ENCODE measurements at regions not wholly inside any gene's neighbourhood (a gene's known extent, or its start where the extent isn't known, plus 50 kb on each side); places are given as distances from the start of the nearest gene placed in this dataset.

DNA sequence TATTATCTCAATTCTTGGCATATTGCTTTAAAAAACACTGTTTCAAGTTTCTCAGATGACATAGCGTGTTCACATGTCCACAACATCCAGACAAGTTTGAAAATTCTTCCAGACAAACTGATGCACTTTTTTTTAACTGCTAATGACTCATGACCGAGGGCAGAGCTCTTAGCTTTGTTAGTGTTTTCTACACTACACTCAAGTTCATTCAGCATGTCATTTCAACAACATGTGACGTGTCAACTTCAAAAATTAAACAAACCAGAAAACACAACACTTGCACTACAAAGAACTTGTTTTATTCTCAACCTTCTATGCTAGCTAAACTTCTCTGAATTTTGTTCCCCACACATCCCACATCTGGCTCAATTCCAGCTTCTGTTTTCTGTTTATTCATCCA, 1186.3 kb upstream of the FLRT2 start:
- no peaks in the 10 kb centered on the region for H3K27me3 ChIP-seq (ENCODE audit: control insufficient read depth in 1 of 2, insufficient read depth in 2 of 2, low read length in 2 of 2)
- H3K36me3 ChIP-seq (ENCODE audit: insufficient read depth, low read length), result no peaks in the 10 kb centered on the region
- no peaks in the 10 kb centered on the region for H3K9me3 ChIP-seq (ENCODE audit: control insufficient read depth in 1 of 2, insufficient read depth in 1 of 2, low read length in 2 of 2)
- no peaks in the 10 kb centered on the region for H3K27me3 Mint-ChIP-seq
- H3K27ac Mint-ChIP-seq, result no peak overlapping the region
- H3K36me3 Mint-ChIP-seq (ENCODE audit: low read depth), result no peaks in the 10 kb centered on the region
- no peak for DNase-seq
- peaks cover 5% of the 10 kb centered on the region for H3K9me3 Mint-ChIP-seq
- ATAC-seq (ENCODE audit: poor library complexity), result no peak
- H3K4me3 ChIP-seq (ENCODE audit: low read length), result no peak overlapping the region
- no peaks in the 10 kb centered on the region for H3K4me1 ChIP-seq (ENCODE audit: insufficient read depth, low read length)
- intact Hi-C loops (cut with DNase I, micrococcal nuclease), result no loop called here
- TF ChIP-seq, protein P1, sequence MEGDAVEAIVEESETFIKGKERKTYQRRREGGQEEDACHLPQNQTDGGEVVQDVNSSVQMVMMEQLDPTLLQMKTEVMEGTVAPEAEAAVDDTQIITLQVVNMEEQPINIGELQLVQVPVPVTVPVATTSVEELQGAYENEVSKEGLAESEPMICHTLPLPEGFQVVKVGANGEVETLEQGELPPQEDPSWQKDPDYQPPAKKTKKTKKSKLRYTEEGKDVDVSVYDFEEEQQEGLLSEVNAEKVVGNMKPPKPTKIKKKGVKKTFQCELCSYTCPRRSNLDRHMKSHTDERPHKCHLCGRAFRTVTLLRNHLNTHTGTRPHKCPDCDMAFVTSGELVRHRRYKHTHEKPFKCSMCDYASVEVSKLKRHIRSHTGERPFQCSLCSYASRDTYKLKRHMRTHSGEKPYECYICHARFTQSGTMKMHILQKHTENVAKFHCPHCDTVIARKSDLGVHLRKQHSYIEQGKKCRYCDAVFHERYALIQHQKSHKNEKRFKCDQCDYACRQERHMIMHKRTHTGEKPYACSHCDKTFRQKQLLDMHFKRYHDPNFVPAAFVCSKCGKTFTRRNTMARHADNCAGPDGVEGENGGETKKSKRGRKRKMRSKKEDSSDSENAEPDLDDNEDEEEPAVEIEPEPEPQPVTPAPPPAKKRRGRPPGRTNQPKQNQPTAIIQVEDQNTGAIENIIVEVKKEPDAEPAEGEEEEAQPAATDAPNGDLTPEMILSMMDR (IDR thresholded peaks at IDR 0.05), result no peak
- H3K4me3 Mint-ChIP-seq, result no peak overlapping the region
- POLR2A ChIA-PET, result no interaction called here
- no peak overlapping the region for H3K27ac ChIP-seq (ENCODE audit: low read depth in 1 of 2, low read length in 2 of 2)
- H3K4me1 Mint-ChIP-seq (ENCODE audit: low read depth), result no peaks in the 10 kb centered on the region
- CTCF ChIA-PET, result no interaction called here

DNA sequence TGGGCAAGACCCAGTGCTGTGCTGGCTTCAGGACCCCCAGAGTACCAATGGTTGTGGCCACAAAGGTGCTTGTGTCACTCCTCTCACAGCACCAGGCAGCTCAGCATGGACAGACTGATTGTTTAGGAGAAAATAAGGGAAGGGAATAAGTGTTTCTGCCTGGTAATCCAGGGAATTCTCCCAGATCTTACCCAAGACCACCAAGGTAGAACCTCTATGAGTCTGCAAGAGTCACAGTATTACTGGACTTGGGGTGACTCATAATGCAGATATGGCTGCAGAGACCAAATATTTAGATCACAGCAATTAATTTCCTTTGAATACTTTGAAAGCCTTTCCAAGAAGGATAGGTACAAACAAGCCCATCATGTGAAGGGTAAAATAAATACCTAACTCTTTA, 1178.3 kb upstream of the FLRT2 start:
- Mint-ChIP-seq H3K27ac (no peak overlapping the region), H3K27me3 (no peaks in the 10 kb centered on the region), H3K4me3 (no peak overlapping the region), H3K36me3 (ENCODE audit: low read depth) (no peaks in the 10 kb centered on the region), H3K9me3 (peaks cover 20% of the 10 kb centered on the region), H3K4me1 (ENCODE audit: low read depth) (no peaks in the 10 kb centered on the region)
- Histone ChIP-seq H3K4me1 (ENCODE audit: insufficient read depth, low read length) (no peaks in the 10 kb centered on the region), H3K4me3 (ENCODE audit: low read length) (no peak overlapping the region), H3K27ac (ENCODE audit: low read depth in 1 of 2, low read length in 2 of 2) (no peak overlapping the region), H3K9me3 (ENCODE audit: control insufficient read depth in 1 of 2, insufficient read depth in 1 of 2, low read length in 2 of 2) (peaks cover under 1 to 5% of the 10 kb centered on the region in 2 experiments), H3K36me3 (ENCODE audit: insufficient read depth, low read length) (no peaks in the 10 kb centered on the region), H3K27me3 (ENCODE audit: control insufficient read depth in 1 of 2, insufficient read depth in 2 of 2, low read length in 2 of 2) (no peaks in the 10 kb centered on the region)
- ATAC-seq (ENCODE audit: poor library complexity) (no peak), DNase-seq (no peak)
- TF ChIP-seq, protein P1 (IDR thresholded peaks at IDR 0.05), result no peak
- ChIA-PET CTCF (no interaction called here), POLR2A (no interaction called here)
- intact Hi-C loops (cut with DNase I, micrococcal nuclease), result no loop called here

DNA sequence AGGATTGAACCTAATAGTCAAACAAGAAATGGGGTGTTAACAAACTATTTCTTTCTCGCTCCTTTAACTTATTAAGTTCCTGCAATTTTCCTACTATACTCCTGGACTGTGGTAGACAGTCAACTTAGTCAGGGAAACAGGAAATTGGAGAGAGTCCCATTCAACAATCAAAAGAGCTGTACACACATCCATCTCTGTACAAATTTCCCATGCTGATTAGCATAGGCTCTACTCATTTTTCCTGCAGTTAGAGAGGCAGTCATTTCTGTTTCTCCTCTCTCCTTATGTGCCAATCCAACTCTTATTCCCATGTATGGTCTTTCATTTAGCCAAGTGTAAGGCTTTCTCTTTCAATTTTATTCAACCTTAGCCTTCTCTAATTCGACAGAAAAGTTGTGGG, 1168.5 kb upstream of the FLRT2 start:
- ChIA-PET POLR2A (no interaction called here), CTCF (no interaction called here)
- H3K27me3 Mint-ChIP-seq, result no peaks in the 10 kb centered on the region
- no peak for ATAC-seq (ENCODE audit: poor library complexity)
- no peaks in the 10 kb centered on the region for H3K4me1 ChIP-seq (ENCODE audit: insufficient read depth, low read length)
- DNase-seq, result no peak
- H3K9me3 Mint-ChIP-seq, result peaks cover 17% of the 10 kb centered on the region
- peaks cover 4 to 5% of the 10 kb centered on the region in 2 experiments for H3K9me3 ChIP-seq (ENCODE audit: control insufficient read depth in 1 of 2, insufficient read depth in 1 of 2, low read length in 2 of 2)
- H3K27ac ChIP-seq (ENCODE audit: low read depth in 1 of 2, low read length in 2 of 2), result no peak overlapping the region
- H3K4me3 ChIP-seq (ENCODE audit: low read length), result no peak overlapping the region
- no peaks in the 10 kb centered on the region for H3K4me1 Mint-ChIP-seq (ENCODE audit: low read depth)
- no peak overlapping the region for H3K27ac Mint-ChIP-seq
- intact Hi-C loops (cut with DNase I, micrococcal nuclease), result no loop called here
- TF ChIP-seq, protein P1 (IDR thresholded peaks at IDR 0.05), result no peak
- H3K4me3 Mint-ChIP-seq, result no peak overlapping the region
- no peaks in the 10 kb centered on the region for H3K36me3 ChIP-seq (ENCODE audit: insufficient read depth, low read length)
- H3K27me3 ChIP-seq (ENCODE audit: control insufficient read depth in 1 of 2, insufficient read depth in 2 of 2, low read length in 2 of 2), result no peaks in the 10 kb centered on the region
- no peaks in the 10 kb centered on the region for H3K36me3 Mint-ChIP-seq (ENCODE audit: low read depth)

All from CD4-positive, alpha-beta T cell (primary cell).